Uterus (tissue), 2 donors: ENCODE measurements at regions not wholly inside any gene's neighbourhood (a gene's known extent, or its start where the extent isn't known, plus 50 kb on each side); places are given as distances from the start of the nearest gene placed in this dataset.

Experiments used
- CTCF ChIP-seq, 4 experiments: fragments of 200-600 bp in 2 of 4; fragments of 450-650 bp in 2 of 4; sonication (generic) in 2 of 4; IDR thresholded peaks; one replicate each; pipeline ENCODE4 v1.5.1; 2016 to 2019; ENCODE audit warnings: antibody characterized with exemption in 4 of 4, mild to moderate bottlenecking in 2 of 4, moderate library complexity in 1 of 4
- POLR2A ChIP-seq, 2 donors: fragments of 450-650 bp; IDR thresholded peaks; one replicate each; pipeline ENCODE4 v1.6.1; 2016; ENCODE audit warnings: antibody characterized with exemption in 2 of 2, mild to moderate bottlenecking in 1 of 2, moderate library complexity in 1 of 2

GRCh38 chr6:137784583-137784982 is 82.5 kb upstream of the TNFAIP3 start:
- no peak for TF ChIP-seq CTCF (IDR thresholded peaks at IDR 0.05)
- no peak for TF ChIP-seq POLR2A (IDR thresholded peaks at IDR 0.05)
